Spleen (tissue), 11 donors: ENCODE measurements at regions not wholly inside any gene's neighbourhood (a gene's known extent, or its start where the extent isn't known, plus 50 kb on each side); places are given as distances from the start of the nearest gene placed in this dataset.

Source experiments
- DNase-seq: peaks from one replicate; pipeline ENCODE4 v3.0.0-alpha.2; 2020
- H3K27ac ChIP-seq, 8 donors: fragments of 200-600 bp; sonication (generic) in 7 of 8; 1 replicate in 4 of 8; 2 replicates in 4 of 8; pipeline versions ENCODE4 v1.5.0 to v1.8.0; 2016 to 2021; ENCODE audit warnings: inconsistent platforms in 4 of 8, mild to moderate bottlenecking in 4 of 8, moderate library complexity in 1 of 8
- H3K27me3 ChIP-seq, 7 donors: fragments of 200-600 bp; sonication (generic) in 6 of 7; replicated peaks in 1 of 7; 1 replicate in 4 of 7; 2 replicates in 3 of 7; pipeline versions ENCODE4 v1.5.0 to v1.8.0; 2016 to 2021; ENCODE audit warnings: inconsistent platforms in 3 of 7, mild to moderate bottlenecking in 1 of 7
- H3K36me3 ChIP-seq, 6 donors: fragments of 200-600 bp; sonication (generic) in 5 of 6; 1 replicate in 4 of 6; 2 replicates in 2 of 6; pipeline versions ENCODE4 v1.5.0 to v1.8.0; 2016 to 2021; ENCODE audit warnings: inconsistent platforms in 2 of 6
- H3K4me1 ChIP-seq, 6 donors: fragments of 200-600 bp; sonication (generic) in 5 of 6; 1 replicate in 3 of 6; 2 replicates in 3 of 6; pipeline versions ENCODE4 v1.5.0 to v1.8.0; 2016 to 2021; ENCODE audit warnings: inconsistent platforms in 3 of 6
- H3K4me3 ChIP-seq, 8 donors: fragments of 200-600 bp; sonication (generic) in 7 of 8; 1 replicate in 4 of 8; 2 replicates in 4 of 8; pipeline versions ENCODE4 v1.5.0 to v1.8.0; 2016 to 2021; ENCODE audit warnings: inconsistent platforms in 4 of 8, mild to moderate bottlenecking in 4 of 8, moderate library complexity in 2 of 8
- H3K9me3 ChIP-seq, 8 donors: fragments of 200-600 bp; sonication (generic) in 7 of 8; 1 replicate in 4 of 8; 2 replicates in 4 of 8; pipeline versions ENCODE4 v1.5.0 to v1.8.0; 2016 to 2021; ENCODE audit warnings: inconsistent platforms in 4 of 8
- CTCF ChIP-seq, 11 experiments: fragments of 200-600 bp in 7 of 11; fragments of 450-650 bp in 4 of 11; sonication (generic) in 4 of 11; IDR thresholded peaks in 8 of 11; conservative IDR thresholded peaks in 3 of 11; 1 replicate in 7 of 11; 2 replicates in 4 of 11; pipeline versions ENCODE4 v1.4.0 to v1.8.0; 2016 to 2021; ENCODE audit warnings: antibody characterized with exemption in 11 of 11, inconsistent platforms in 4 of 11, mild to moderate bottlenecking in 1 of 11
- POLR2A ChIP-seq, 3 donors: fragments of 450-650 bp; IDR thresholded peaks; one replicate each; pipeline ENCODE4 v1.5.1; 2017; ENCODE audit warnings: antibody characterized with exemption in 3 of 3, mild to moderate bottlenecking in 1 of 3
- POLR2AphosphoS5 ChIP-seq, 3 donors: sonication (generic); formaldehyde crosslinking; IDR thresholded peaks; one replicate each; pipeline ENCODE4 v1.5.1; 2017; ENCODE audit warnings: antibody characterized with exemption in 3 of 3
- WGBS, 5 donors: extraction: QIAGEN DNeasy Blood & Tissue Kit in 3 of 5; methylation state at CpG; one replicate each; pipeline versions ENCODE4 v1.1.5 to v1.1.7; 2013 to 2018; 5-methylcytosine and 5-hydroxymethylcytosine counted together
- intact Hi-C: fragments of 100-400 bp; cut with DNase I; formaldehyde crosslinking; loops from one replicate; pipeline ENCODE4 v1.15.0; 2023; ENCODE audit warnings: low total_unique reads
- donor health status: healthy with polysubstance abuse.
- donor health status: DM: no; HTN: no; CAD: no; lungs with moderate emphysema.
- donor health status: DM: no; HTN: no; CAD: no.
- donor health status: Bipolar disorder and iron deficiency.
- donor health status: healthy.
- donor health status: DM: no; HTN: no; CAD: no.
- donor health status: DM: yes; HTN: yes; CAD: no.

- H3K27ac ChIP-seq: no peak overlapping the region
Measured at GRCh38 chr3:14289590-14290461, 111.2 kb downstream of the LSM3 start.

GRCh38 chr3:14290631-14291385 is 111.6 kb upstream of the SLC6A6 start:
- no peak overlapping the region for H3K4me3 ChIP-seq
- no peaks in the 10 kb centered on the region for H3K36me3 ChIP-seq
- intact Hi-C loops: no loop called here
- no peak for TF ChIP-seq CTCF (IDR thresholded peaks at IDR 0.05 in 8 of 11, conservative IDR thresholded peaks at IDR 0.05 in 3 of 11)
- no peak for TF ChIP-seq POLR2A (IDR thresholded peaks at IDR 0.05)
- TF ChIP-seq POLR2AphosphoS5 (IDR thresholded peaks at IDR 0.05): no peak
- no peak for DNase-seq
- WGBS, 5 donors: 74 to 85% (median 84%) methylated on average over 9 of the region's 9 CpGs
- H3K4me1 ChIP-seq: peaks cover 0 to 6% (median 0%) of the 10 kb centered on the region in 6 donors
- H3K27me3 ChIP-seq: no peaks in the 10 kb centered on the region
- no peaks in the 10 kb centered on the region for H3K9me3 ChIP-seq
- no peak overlapping the region for H3K27ac ChIP-seq

More at GRCh38 chr3:14289590-14290461, 111.2 kb downstream of the LSM3 start:
- Histone ChIP-seq H3K27me3 (no peaks in the 10 kb centered on the region), H3K4me1 (peaks cover 0 to 6% (median 0%) of the 10 kb centered on the region in 6 donors), H3K9me3 (no peaks in the 10 kb centered on the region), H3K4me3 (no peak overlapping the region), H3K36me3 (no peaks in the 10 kb centered on the region)
- 69 to 79% (median 78%) methylated on average over 7 of the region's 7 CpGs for WGBS, 5 donors
- DNase-seq: no peak
- TF ChIP-seq POLR2AphosphoS5 (IDR thresholded peaks at IDR 0.05) (no peak), POLR2A (IDR thresholded peaks at IDR 0.05) (no peak), CTCF (IDR thresholded peaks at IDR 0.05 in 8 of 11, conservative IDR thresholded peaks at IDR 0.05 in 3 of 11) (no peak)
- intact Hi-C loops: no loop called here

- TF ChIP-seq POLR2A (IDR thresholded peaks at IDR 0.05) (no peak), POLR2AphosphoS5 (IDR thresholded peaks at IDR 0.05) (no peak), CTCF (IDR thresholded peaks at IDR 0.05 in 8 of 11, conservative IDR thresholded peaks at IDR 0.05 in 3 of 11) (no peak)
- H3K36me3 ChIP-seq: no peaks in the 10 kb centered on the region
- H3K27me3 ChIP-seq: peaks cover 0 to 12% (median 0%) of the 10 kb centered on the region in 7 donors
- WGBS, 5 donors: 73 to 92% (median 81%) methylated on average over 3 of the region's 3 CpGs
- H3K9me3 ChIP-seq: no peaks in the 10 kb centered on the region
- peaks cover 0 to 4% (median 0%) of the 10 kb centered on the region in 6 donors for H3K4me1 ChIP-seq
- no peak overlapping the region for H3K4me3 ChIP-seq
- DNase-seq: no peak
- intact Hi-C loops: no loop called here
- H3K27ac ChIP-seq: no peak overlapping the region
Measured at GRCh38 chr3:14295037-14295436, 107.4 kb upstream of the SLC6A6 start.

- Histone ChIP-seq H3K9me3 (no peaks in the 10 kb centered on the region), H3K4me1 (peaks cover 0 to 4% (median 0%) of the 10 kb centered on the region in 6 donors), H3K36me3 (no peaks in the 10 kb centered on the region), H3K27ac (no peak overlapping the region), H3K27me3 (peaks cover 0 to 12% (median 0%) of the 10 kb centered on the region in 7 donors), H3K4me3 (no peak overlapping the region)
- intact Hi-C loops: no loop called here
- no peak for TF ChIP-seq POLR2AphosphoS5 (IDR thresholded peaks at IDR 0.05)
- no peak for TF ChIP-seq CTCF (IDR thresholded peaks at IDR 0.05 in 8 of 11, conservative IDR thresholded peaks at IDR 0.05 in 3 of 11)
- TF ChIP-seq POLR2A (IDR thresholded peaks at IDR 0.05): no peak
- 88 to 96% (median 95%) methylated on average over 5 of the region's 5 CpGs for WGBS, 5 donors
- DNase-seq: no peak
Measured at GRCh38 chr3:14295801-14296200, 106.6 kb upstream of the SLC6A6 start.
